Stimulated activated naive CD8-positive, alpha-beta T cell treated with anti-CD3 and anti-CD28 coated beads, Interleukin-15, Interleukin-2, amounts not matched to agents 100 ng/mL and 50 ng/mL, for 24 hours (primary cell): ENCODE measurements at regions not wholly inside any gene's neighbourhood (a gene's known extent, or its start where the extent isn't known, plus 50 kb on each side); places are given as distances from the start of the nearest gene placed in this dataset.

Experiments
- H3K27ac Mint-ChIP-seq: one replicate; pipeline ENCODE4 v1.8.0; 2021; ENCODE audit warnings: mild to moderate bottlenecking, mixed read lengths
- H3K27me3 Mint-ChIP-seq: one replicate; pipeline ENCODE4 v1.8.0; 2021; ENCODE audit warnings: mixed read lengths
- H3K36me3 Mint-ChIP-seq: one replicate; pipeline ENCODE4 v1.8.0; 2021; ENCODE audit warnings: low read depth, mixed read lengths
- H3K4me1 Mint-ChIP-seq: one replicate; pipeline ENCODE4 v1.8.0; 2021; ENCODE audit warnings: low read depth, mixed read lengths
- H3K4me3 Mint-ChIP-seq: one replicate; pipeline ENCODE4 v1.8.0; 2021; ENCODE audit warnings: mild to moderate bottlenecking, mixed read lengths
- H3K9me3 Mint-ChIP-seq: one replicate; pipeline ENCODE4 v1.8.0; 2021; ENCODE audit warnings: mixed read lengths

DNA sequence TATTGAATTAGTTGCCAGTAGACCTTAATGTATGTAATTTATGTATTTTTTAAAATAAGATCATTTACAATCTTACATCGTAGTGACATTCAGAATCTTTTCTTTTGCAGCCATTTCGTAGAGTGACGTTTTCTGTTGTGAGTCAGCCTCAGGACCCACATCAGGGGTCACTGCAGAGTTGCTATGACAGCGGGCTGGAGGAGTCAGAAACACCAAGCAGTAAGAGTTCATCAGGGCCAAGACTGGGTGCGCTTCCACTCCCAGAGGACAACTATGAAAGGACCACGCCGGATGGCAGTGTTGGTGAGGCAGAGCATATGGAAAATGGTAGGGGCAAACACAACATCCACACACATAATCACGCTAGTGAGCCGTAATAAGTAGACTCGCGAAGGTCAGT is 199.9 kb downstream of the PCDH7 start:
- H3K4me1 Mint-ChIP-seq: no peaks in the 10 kb centered on the region
- peaks cover 12% of the 10 kb centered on the region for H3K9me3 Mint-ChIP-seq
- no peak overlapping the region for H3K27ac Mint-ChIP-seq
- H3K27me3 Mint-ChIP-seq: no peaks in the 10 kb centered on the region
- no peak overlapping the region for H3K4me3 Mint-ChIP-seq
- no peaks in the 10 kb centered on the region for H3K36me3 Mint-ChIP-seq

DNA sequence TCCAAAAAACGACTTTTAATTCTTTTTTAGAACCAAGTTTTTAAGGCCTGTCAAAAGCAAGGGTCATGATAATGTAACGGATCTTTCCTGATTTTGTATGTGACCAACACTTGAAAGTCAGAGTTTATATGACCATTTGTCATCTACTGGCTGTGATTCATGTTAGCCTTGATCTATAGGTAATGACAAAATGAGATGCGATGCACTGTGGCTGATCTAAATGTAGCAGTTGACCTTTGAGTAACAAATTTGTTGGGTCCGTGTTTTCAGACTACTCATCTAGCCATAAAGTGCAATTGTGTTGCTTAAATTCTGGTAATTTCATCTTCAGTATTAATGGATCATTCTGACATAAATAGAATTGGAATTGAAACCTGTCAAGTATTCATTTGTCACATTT is 202.5 kb downstream of the PCDH7 start:
- Mint-ChIP-seq H3K9me3 (peaks cover 8% of the 10 kb centered on the region), H3K4me3 (no peak overlapping the region), H3K4me1 (no peaks in the 10 kb centered on the region), H3K27me3 (no peaks in the 10 kb centered on the region), H3K36me3 (no peaks in the 10 kb centered on the region), H3K27ac (no peak overlapping the region)

DNA sequence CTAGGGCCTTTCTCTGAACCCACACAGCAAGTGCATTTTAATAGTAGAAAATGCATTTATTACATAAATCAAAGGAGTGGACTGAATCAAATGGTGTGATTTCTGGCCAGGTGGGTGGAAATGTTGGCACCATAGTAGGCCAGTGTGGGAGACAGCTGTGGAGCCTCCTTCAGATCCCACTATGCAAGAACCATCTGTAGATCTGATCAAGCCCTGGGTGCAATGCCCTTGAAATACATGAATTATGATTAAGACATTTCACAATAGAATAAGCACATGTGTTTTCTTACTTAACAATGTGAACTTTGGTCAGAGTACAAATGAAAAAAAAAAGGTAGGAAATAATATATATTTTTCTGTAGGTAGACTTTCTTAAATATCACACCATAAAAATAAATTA is 204.3 kb downstream of the PCDH7 start:
- Mint-ChIP-seq H3K9me3 (peaks cover 8% of the 10 kb centered on the region), H3K27ac (no peak overlapping the region), H3K36me3 (no peaks in the 10 kb centered on the region), H3K4me3 (no peak overlapping the region), H3K4me1 (no peaks in the 10 kb centered on the region), H3K27me3 (no peaks in the 10 kb centered on the region)

DNA sequence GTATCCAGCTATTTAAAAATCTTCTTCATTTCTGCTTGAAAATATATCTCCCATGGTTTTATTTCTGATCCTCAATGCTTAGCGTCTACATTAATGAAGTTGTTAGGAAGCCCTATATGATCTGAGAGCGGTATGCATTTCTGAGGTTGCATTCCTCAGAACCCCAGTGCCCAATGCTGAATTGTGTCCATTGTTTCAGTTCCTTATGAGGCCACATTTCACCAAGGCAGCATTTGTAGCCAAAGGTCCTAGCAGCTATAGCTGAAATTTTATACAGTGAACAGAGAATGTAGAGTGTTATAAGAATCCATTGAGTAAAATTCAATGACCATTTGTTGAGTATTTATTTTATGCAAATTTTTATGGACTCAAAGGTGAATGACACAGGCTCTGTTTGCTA is 209.5 kb downstream of the PCDH7 start:
- no peaks in the 10 kb centered on the region for H3K4me1 Mint-ChIP-seq
- no peak overlapping the region for H3K27ac Mint-ChIP-seq
- no peaks in the 10 kb centered on the region for H3K27me3 Mint-ChIP-seq
- H3K9me3 Mint-ChIP-seq: peaks cover 10% of the 10 kb centered on the region
- H3K36me3 Mint-ChIP-seq: no peaks in the 10 kb centered on the region
- H3K4me3 Mint-ChIP-seq: no peak overlapping the region

DNA sequence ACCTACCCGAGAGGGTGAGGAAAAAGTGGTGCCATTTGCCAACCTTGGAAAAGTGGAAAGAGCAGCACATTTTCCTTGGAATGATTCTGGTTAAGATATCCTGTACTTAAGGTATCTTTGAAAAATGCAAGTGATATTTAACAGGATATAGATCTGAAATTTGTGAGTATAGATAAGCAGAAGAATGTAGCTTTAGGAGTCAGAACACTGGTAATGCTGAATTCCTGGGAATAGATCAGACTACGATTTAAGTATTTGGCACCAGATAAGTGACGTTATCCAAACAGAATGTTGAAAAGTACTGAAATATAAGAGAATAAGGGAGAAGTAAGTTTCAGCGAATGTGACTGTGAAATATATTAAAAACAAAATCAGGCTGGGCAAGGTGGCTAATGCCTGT is 210.1 kb downstream of the PCDH7 start:
- peaks cover 7% of the 10 kb centered on the region for H3K9me3 Mint-ChIP-seq
- H3K27me3 Mint-ChIP-seq: no peaks in the 10 kb centered on the region
- no peak overlapping the region for H3K4me3 Mint-ChIP-seq
- H3K27ac Mint-ChIP-seq: no peak overlapping the region
- no peaks in the 10 kb centered on the region for H3K4me1 Mint-ChIP-seq
- H3K36me3 Mint-ChIP-seq: no peaks in the 10 kb centered on the region

DNA sequence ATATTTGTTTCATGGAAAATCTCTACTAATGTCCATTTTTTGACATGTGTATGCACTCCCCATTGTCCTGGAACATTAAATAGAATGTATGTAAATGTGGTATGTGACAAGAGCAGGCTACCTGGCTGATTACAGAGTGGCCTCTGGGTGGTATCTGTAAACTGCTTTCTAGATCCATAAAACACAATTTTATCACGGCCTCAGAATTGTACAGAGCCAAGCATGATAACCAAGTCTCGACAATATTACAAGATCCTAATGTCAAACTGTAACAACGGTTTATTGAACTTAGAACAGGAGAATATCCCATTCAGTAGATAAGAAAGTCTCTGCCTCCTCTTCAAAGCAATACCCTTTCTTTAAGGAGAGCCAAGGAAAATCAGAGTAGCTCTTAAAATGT is 212.4 kb downstream of the PCDH7 start:
- Mint-ChIP-seq H3K36me3 (no peaks in the 10 kb centered on the region), H3K9me3 (peaks cover 10% of the 10 kb centered on the region), H3K27ac (no peak overlapping the region), H3K4me3 (no peak overlapping the region), H3K4me1 (no peaks in the 10 kb centered on the region), H3K27me3 (no peaks in the 10 kb centered on the region)

DNA sequence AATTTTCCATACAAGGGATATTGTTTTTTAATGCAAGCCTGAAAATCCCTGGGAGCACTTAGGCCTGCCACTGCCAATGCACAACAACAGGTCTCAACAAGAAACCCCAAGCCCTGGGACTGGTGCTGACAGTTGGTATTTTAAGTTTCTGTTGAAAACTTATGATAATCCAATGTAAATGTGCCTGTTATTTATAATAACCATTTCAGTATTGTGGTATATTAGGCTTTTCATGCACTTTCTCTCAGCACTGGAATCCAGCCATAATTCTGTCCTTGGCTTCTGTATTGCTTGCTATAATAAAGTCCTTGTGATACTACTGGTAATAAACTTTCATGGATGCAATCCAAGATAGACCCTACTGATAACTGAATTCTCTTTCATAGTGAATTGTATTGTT is 218.9 kb downstream of the PCDH7 start:
- H3K4me1 Mint-ChIP-seq: no peaks in the 10 kb centered on the region

DNA sequence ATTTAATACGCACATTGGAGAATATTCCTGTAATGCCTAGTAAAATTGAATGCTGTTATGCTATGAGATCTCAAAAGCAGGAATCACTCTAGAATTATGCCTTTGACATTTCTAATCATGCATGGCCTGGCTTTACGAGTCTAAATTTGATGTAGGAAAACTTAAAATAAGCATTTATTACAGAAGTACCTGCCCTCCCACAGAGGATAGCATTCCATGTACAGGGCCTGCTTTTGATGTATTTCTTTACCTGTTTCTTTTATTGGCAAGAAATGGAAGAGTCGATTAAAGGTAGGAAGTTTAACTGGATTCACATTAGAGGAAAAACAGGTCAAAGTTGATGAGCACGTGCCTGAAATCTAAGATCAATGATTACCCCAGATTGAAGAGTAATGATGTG is 219.5 kb downstream of the PCDH7 start:
- Mint-ChIP-seq H3K36me3 (no peaks in the 10 kb centered on the region), H3K9me3 (peaks cover 9% of the 10 kb centered on the region), H3K4me1 (no peaks in the 10 kb centered on the region), H3K27me3 (no peaks in the 10 kb centered on the region), H3K27ac (no peak overlapping the region), H3K4me3 (no peak overlapping the region)

More for the DNA sequence above, 218.9 kb downstream of the PCDH7 start:
- no peaks in the 10 kb centered on the region for H3K27me3 Mint-ChIP-seq
- H3K4me3 Mint-ChIP-seq: no peak overlapping the region
- peaks cover 9% of the 10 kb centered on the region for H3K9me3 Mint-ChIP-seq
- H3K36me3 Mint-ChIP-seq: no peaks in the 10 kb centered on the region
- H3K27ac Mint-ChIP-seq: no peak overlapping the region

DNA sequence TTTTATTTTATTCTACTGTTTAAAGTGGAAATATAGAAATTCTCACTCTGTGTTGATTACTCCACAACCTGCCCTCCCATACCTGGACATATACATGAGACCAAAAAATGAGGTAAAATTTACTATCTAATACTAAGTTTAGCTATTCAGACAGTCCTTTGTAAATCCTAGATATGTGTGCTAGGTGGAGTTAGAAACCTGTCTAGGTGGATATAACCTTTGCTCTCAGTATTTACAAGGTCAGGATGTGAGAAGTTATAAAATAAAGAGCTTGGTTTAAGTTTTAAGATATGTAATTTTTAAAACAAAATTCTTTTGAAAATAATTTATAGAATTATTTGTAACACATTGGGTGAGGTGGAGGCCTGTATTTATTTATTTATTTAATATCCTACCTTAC is 221.5 kb downstream of the PCDH7 start:
- no peaks in the 10 kb centered on the region for H3K36me3 Mint-ChIP-seq
- H3K27ac Mint-ChIP-seq: no peak overlapping the region
- no peaks in the 10 kb centered on the region for H3K4me1 Mint-ChIP-seq
- no peaks in the 10 kb centered on the region for H3K27me3 Mint-ChIP-seq
- no peak overlapping the region for H3K4me3 Mint-ChIP-seq
- H3K9me3 Mint-ChIP-seq: peaks cover 5% of the 10 kb centered on the region

DNA sequence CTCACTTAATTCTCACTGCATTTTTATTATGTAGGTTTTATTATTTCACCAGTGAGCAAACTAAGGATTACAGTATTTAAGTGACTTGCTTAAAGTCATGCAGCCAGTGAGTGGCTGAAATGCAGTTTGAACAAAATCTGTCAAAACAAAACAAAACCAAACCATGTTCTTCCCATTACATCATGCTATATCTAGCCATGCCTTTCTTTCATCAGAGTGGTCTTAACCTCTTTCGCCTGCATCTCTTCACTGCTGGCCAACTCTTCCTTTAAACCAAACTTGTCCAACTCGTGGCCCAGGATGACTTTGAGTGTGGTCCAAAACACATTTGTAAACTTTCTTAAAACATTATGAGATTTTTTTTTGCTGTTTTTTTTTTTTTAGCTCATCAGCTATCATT is 223.2 kb downstream of the PCDH7 start:
- peaks cover 9% of the 10 kb centered on the region for H3K9me3 Mint-ChIP-seq
- H3K36me3 Mint-ChIP-seq: no peaks in the 10 kb centered on the region
- no peaks in the 10 kb centered on the region for H3K27me3 Mint-ChIP-seq
- no peaks in the 10 kb centered on the region for H3K4me1 Mint-ChIP-seq
- H3K4me3 Mint-ChIP-seq: no peak overlapping the region
- H3K27ac Mint-ChIP-seq: no peak overlapping the region

DNA sequence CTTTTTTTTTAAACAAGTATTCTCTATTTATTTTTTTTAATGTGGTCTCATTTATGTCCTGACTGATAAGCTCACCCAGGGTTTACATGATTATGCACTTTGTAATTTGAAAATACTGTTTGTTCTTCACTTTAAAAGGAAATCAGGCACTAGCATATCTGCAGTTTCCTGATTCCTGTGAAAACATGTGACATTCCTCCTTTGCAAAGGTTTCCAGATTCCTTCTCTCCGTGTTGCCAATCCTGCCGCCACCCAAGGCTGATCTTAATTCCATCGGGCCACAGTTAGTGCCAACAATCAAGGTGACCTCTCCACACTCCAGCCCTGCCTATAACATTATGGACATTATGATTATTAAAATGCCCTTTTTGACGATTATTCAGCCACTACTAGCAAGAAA is 225.4 kb downstream of the PCDH7 start:
- Mint-ChIP-seq H3K27ac (no peak overlapping the region), H3K27me3 (no peaks in the 10 kb centered on the region), H3K4me1 (no peaks in the 10 kb centered on the region), H3K4me3 (no peak overlapping the region), H3K9me3 (peaks cover 5% of the 10 kb centered on the region), H3K36me3 (no peaks in the 10 kb centered on the region)

DNA sequence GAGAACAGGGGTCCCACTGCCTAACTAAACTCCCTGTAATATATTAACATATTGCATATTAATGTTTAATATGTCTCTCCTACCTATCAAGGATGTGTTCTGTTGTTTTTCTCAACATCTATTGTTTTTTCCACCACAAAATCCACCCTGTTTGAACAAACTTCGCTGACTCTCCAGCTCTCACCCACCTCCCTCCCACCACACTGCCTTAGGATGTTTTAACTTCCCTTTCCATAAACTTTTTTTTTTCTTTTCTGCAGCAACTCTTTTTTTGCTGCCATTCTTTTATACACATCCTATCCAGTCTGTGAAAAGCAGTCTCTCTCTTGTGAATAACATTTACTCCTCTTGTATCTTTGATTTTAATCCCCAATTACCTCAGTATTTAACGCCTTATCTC is 226.1 kb downstream of the PCDH7 start:
- no peaks in the 10 kb centered on the region for H3K4me1 Mint-ChIP-seq
- no peak overlapping the region for H3K27ac Mint-ChIP-seq

DNA sequence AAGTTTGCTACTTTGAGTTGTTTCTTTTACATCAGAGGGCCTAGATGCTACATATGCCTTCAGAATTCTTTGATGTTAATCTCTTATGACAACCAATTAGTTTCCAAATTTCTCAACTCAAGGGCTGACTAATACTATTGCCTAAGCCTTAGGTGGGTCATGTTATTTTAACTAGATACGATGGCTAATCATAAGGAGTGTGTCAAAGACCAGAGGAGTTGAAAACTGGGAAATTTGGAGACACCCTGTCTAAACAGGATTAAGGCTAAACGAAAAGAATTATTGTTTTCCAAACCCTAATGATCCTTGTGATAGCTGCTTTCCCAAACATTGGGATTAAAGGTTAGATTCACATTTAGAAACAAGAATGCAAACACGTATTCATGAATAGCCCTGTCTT is 228.5 kb downstream of the PCDH7 start:
- no peaks in the 10 kb centered on the region for H3K4me1 Mint-ChIP-seq
- no peaks in the 10 kb centered on the region for H3K27me3 Mint-ChIP-seq
- H3K4me3 Mint-ChIP-seq: no peak overlapping the region
- H3K27ac Mint-ChIP-seq: no peak overlapping the region
- peaks cover 5% of the 10 kb centered on the region for H3K9me3 Mint-ChIP-seq
- H3K36me3 Mint-ChIP-seq: no peaks in the 10 kb centered on the region

More for the DNA sequence above, 226.1 kb downstream of the PCDH7 start:
- H3K36me3 Mint-ChIP-seq: no peaks in the 10 kb centered on the region
- no peak overlapping the region for H3K4me3 Mint-ChIP-seq
- H3K9me3 Mint-ChIP-seq: peaks cover 5% of the 10 kb centered on the region
- no peaks in the 10 kb centered on the region for H3K27me3 Mint-ChIP-seq

DNA sequence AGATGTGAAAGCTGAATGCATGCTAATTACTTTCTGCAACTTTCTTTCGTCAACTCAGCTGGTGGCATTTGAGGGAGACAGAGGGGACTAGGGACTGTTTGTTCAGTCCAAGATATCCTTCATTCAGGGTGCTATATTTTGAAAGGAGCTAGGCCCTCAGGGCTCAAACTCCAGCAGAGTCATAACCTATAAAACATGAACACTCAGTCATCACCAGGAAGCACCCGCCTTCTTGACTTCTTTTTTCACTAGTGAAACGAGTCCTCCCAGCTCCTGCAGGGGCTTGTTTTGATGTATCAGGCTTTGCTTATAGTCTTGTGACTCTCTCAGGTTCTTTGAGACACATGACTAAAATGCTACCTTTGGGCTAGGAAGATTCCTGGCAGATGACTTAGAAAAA is 230.6 kb downstream of the PCDH7 start:
- Mint-ChIP-seq H3K9me3 (peaks cover 5% of the 10 kb centered on the region), H3K4me3 (no peak overlapping the region), H3K36me3 (no peaks in the 10 kb centered on the region), H3K27ac (no peak overlapping the region), H3K4me1 (no peaks in the 10 kb centered on the region), H3K27me3 (no peaks in the 10 kb centered on the region)

DNA sequence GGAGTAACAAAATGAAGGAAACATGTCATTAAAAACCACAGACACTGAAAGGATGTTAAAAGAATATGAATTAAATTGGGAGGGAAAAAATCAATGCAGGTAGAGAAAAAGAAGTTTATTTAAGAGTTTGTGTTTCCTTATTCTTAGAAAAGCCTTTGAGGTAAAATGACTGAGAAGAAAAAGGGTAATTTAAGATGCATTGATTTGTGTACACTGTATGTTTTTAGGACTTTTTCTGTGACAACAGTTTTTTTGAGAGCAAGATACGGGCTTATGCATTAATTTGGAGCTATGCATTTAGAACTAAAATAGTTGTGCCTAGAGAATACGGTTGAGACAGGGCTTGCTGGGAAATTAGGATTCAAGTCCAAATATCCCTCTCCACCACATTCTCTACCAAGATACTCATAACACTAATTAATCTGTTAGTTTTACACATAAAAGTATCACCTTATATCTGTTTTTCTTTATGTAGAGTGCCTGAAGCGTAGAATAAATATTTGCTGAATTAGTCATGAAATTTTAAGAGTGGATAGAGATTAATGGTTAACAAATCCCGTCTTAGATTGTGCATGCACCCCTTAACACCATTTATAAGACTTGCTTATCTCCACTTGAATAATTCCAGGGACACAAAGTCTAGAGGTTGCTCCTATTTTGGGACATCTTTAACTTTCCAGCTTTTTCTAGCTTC is 232.5 kb downstream of the PCDH7 start:
- H3K36me3 Mint-ChIP-seq: no peaks in the 10 kb centered on the region
- no peaks in the 10 kb centered on the region for H3K27me3 Mint-ChIP-seq
- H3K4me3 Mint-ChIP-seq: no peak overlapping the region
- no peaks in the 10 kb centered on the region for H3K9me3 Mint-ChIP-seq
- H3K27ac Mint-ChIP-seq: no peak overlapping the region
- no peaks in the 10 kb centered on the region for H3K4me1 Mint-ChIP-seq

DNA sequence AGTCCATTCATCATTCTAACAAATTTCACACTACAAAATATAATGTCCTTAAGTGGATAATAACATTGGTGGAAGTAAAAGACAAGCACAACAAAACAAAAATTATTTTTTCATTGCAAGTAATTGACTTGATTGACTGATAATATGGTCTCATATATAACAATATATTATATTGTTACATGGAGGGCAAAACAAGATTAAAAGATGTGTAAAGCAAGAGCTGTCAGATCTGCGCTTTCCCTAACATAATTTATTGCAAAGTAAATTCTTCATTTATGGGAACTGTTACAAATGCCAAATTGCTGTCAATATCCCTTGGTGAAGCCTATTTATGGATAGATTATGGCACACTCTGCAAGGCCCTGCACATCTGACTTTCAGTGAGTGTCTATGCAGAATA is 233.6 kb downstream of the PCDH7 start:
- H3K27me3 Mint-ChIP-seq: no peaks in the 10 kb centered on the region
- no peaks in the 10 kb centered on the region for H3K4me1 Mint-ChIP-seq
- no peak overlapping the region for H3K27ac Mint-ChIP-seq
- H3K9me3 Mint-ChIP-seq: no peaks in the 10 kb centered on the region
- no peak overlapping the region for H3K4me3 Mint-ChIP-seq
- H3K36me3 Mint-ChIP-seq: no peaks in the 10 kb centered on the region
